DND-41 (cell line): ENCODE measurements at regions not wholly inside any gene's neighbourhood (a gene's known extent, or its start where the extent isn't known, plus 50 kb on each side); places are given as distances from the start of the nearest gene placed in this dataset.
"Not testable (repeated sequence)": the region's sequence is repeated elsewhere in the genome, so short reads cannot be mapped to it uniquely, and the experiment has no call there.

Experiments
- ATAC-seq: fragments of 200-7000 bp; cut with Tn5 transposase; 3 replicates; pipeline ENCODE4 v1.9.1; 2021; ENCODE audit warnings: low read depth; ENCODE audit not compliant: insufficient read depth
- DNase-seq: peaks from one replicate; pipeline ENCODE4 v3.0.0-alpha.2; 2020
- H2AFZ ChIP-seq: 2 replicates; pipeline ENCODE4 v1.6.0; 2012; ENCODE audit warnings: low read depth, low read length
- H3K27ac ChIP-seq: 2 replicates; pipeline ENCODE4 v1.5.1; 2012; ENCODE audit warnings: low read length, inconsistent platforms
- H3K27me3 ChIP-seq: fragments of 200-600 bp; sonication (generic); 2 replicates; pipeline ENCODE4 v1.6.0; 2012; ENCODE audit warnings: low read length, mild to moderate bottlenecking, inconsistent platforms; ENCODE audit not compliant: insufficient read depth, poor library complexity
- H3K36me3 ChIP-seq: 2 replicates; pipeline ENCODE4 v1.5.1; 2012; ENCODE audit warnings: low read length, inconsistent platforms; ENCODE audit not compliant: insufficient read depth
- H3K4me1 ChIP-seq: 2 replicates; pipeline ENCODE4 v1.5.1; 2012; ENCODE audit warnings: mild to moderate bottlenecking, low read length; ENCODE audit not compliant: insufficient read depth
- H3K4me2 ChIP-seq: 2 replicates; pipeline ENCODE4 v1.6.0; 2012; ENCODE audit warnings: mild to moderate bottlenecking, moderate library complexity, low read length, inconsistent platforms; ENCODE audit not compliant: insufficient read depth
- H3K4me3 ChIP-seq, 2 experiments: fragments of 200-600 bp in 1 of 2; shearing (Covaris generic) in 1 of 2; 2 replicates each; pipeline ENCODE4 v1.5.1; 2012 to 2016; ENCODE audit warnings: inconsistent platforms in 2 of 2, low read length in 2 of 2, mild to moderate bottlenecking in 2 of 2, low read depth in 1 of 2, moderate library complexity in 1 of 2
- H3K79me2 ChIP-seq: 2 replicates; pipeline ENCODE4 v1.6.0; 2012; ENCODE audit warnings: low read length, inconsistent platforms; ENCODE audit not compliant: insufficient read depth
- H3K9ac ChIP-seq: 2 replicates; pipeline ENCODE4 v1.6.0; 2012; ENCODE audit warnings: low read depth, mild to moderate bottlenecking, inconsistent platforms, low read length, moderate library complexity
- H3K9me3 ChIP-seq: 2 replicates; pipeline ENCODE4 v1.5.1; 2012; ENCODE audit warnings: low read length, moderate library complexity, mild to moderate bottlenecking, inconsistent platforms; ENCODE audit not compliant: insufficient read depth, severe bottlenecking
- H4K20me1 ChIP-seq: 2 replicates; pipeline ENCODE4 v1.6.0; 2012; ENCODE audit warnings: low read length; ENCODE audit not compliant: insufficient read depth
- EZH2 ChIP-seq: IDR thresholded peaks from 3 replicates; pipeline ENCODE4 v1.6.1; 2012; ENCODE audit warnings: borderline replicate concordance, low read depth, mild to moderate bottlenecking, moderate library complexity, low read length, inconsistent platforms; ENCODE audit not compliant: severe bottlenecking
- TF ChIP-seq, protein P1 (sequence below): IDR thresholded peaks from 2 replicates; pipeline ENCODE4 v1.5.1; 2012; ENCODE audit warnings: borderline replicate concordance, low read length, moderate library complexity, mild to moderate bottlenecking; ENCODE audit not compliant: poor library complexity, severe bottlenecking; ENCODE audit errors: extremely low read depth

DNA sequence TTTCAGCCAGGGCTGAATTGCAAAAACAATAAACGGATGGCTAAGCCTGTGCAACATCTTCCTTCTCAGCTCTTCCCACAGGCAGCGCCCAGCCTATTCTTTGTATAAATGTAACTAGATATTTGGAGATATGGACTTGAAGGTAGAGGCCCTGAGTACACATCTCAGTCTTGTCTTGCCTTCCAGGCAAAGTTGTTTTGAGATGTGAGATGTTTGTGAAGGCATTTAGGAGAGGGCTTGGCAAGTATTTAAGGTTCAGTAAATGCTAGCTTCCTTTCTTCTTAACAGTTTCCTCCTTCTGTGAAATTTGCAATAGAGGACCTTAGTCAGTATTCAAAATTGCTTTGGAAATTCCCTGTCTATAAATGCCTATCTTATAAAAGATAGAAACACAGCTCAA is 228.8 kb downstream of the NR2F1-AS1 start:
- no peak for TF ChIP-seq EZH2
- TF ChIP-seq, protein P1, sequence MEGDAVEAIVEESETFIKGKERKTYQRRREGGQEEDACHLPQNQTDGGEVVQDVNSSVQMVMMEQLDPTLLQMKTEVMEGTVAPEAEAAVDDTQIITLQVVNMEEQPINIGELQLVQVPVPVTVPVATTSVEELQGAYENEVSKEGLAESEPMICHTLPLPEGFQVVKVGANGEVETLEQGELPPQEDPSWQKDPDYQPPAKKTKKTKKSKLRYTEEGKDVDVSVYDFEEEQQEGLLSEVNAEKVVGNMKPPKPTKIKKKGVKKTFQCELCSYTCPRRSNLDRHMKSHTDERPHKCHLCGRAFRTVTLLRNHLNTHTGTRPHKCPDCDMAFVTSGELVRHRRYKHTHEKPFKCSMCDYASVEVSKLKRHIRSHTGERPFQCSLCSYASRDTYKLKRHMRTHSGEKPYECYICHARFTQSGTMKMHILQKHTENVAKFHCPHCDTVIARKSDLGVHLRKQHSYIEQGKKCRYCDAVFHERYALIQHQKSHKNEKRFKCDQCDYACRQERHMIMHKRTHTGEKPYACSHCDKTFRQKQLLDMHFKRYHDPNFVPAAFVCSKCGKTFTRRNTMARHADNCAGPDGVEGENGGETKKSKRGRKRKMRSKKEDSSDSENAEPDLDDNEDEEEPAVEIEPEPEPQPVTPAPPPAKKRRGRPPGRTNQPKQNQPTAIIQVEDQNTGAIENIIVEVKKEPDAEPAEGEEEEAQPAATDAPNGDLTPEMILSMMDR: no peak
- no peaks in the 10 kb centered on the region for H3K36me3 ChIP-seq
- H3K27me3 ChIP-seq: no peaks in the 10 kb centered on the region
- H3K79me2 ChIP-seq: no peaks in the 10 kb centered on the region
- no peak overlapping the region for H3K27ac ChIP-seq
- H2AFZ ChIP-seq: no peak overlapping the region
- no peaks in the 10 kb centered on the region for H3K9me3 ChIP-seq
- DNase-seq: no peak
- H3K4me2 ChIP-seq: no peak overlapping the region
- no peaks in the 10 kb centered on the region for H3K4me1 ChIP-seq
- H3K4me3 ChIP-seq: no peak overlapping the region
- H3K9ac ChIP-seq: no peak overlapping the region
- no peaks in the 10 kb centered on the region for H4K20me1 ChIP-seq
- ATAC-seq: no peak

- H3K4me1 ChIP-seq: no peaks in the 10 kb centered on the region
- H4K20me1 ChIP-seq: no peaks in the 10 kb centered on the region
- no peaks in the 10 kb centered on the region for H3K27me3 ChIP-seq
- H3K27ac ChIP-seq: no peak overlapping the region
- ATAC-seq: no peak
- H3K79me2 ChIP-seq: no peaks in the 10 kb centered on the region
- no peaks in the 10 kb centered on the region for H3K9me3 ChIP-seq
- H2AFZ ChIP-seq: no peak overlapping the region
- no peak overlapping the region for H3K4me3 ChIP-seq
- H3K4me2 ChIP-seq: no peak overlapping the region
- H3K36me3 ChIP-seq: no peaks in the 10 kb centered on the region
- DNase-seq: no peak
- TF ChIP-seq, protein P1: no peak
- TF ChIP-seq EZH2: no peak
- H3K9ac ChIP-seq: no peak overlapping the region
Observed at GRCh38 chr5:93349613-93350012, 231.4 kb downstream of the NR2F1-AS1 start.

DNA sequence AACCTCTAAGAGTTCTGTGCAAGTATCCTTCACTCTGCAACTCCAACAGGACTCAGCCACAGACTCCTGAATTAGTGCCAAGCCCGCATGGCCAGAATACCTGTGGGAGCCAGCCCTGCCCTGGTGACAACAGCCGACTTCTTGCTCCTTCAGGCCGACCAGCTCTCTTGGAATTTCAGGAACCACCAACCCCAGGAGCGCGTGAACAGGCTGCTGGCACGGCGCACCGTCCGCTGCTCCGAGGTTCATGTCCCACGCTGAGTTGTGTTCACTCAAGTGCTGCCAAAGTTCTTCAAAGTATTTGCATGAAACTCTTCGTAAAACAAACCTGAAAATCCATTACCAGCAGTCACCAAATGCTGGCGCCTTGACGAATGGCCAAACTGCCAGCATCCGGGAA is 232.8 kb downstream of the NR2F1-AS1 start:
- no peak overlapping the region for H3K27ac ChIP-seq
- no peaks in the 10 kb centered on the region for H3K36me3 ChIP-seq
- H3K4me1 ChIP-seq: no peaks in the 10 kb centered on the region
- DNase-seq (no peak), ATAC-seq (no peak)
- H3K4me2 ChIP-seq: no peak overlapping the region
- no peaks in the 10 kb centered on the region for H3K27me3 ChIP-seq
- H4K20me1 ChIP-seq: no peaks in the 10 kb centered on the region
- no peak overlapping the region for H2AFZ ChIP-seq
- TF ChIP-seq EZH2: no peak
- TF ChIP-seq, protein P1: no peak
- H3K9ac ChIP-seq: no peak overlapping the region
- no peak overlapping the region for H3K4me3 ChIP-seq
- no peaks in the 10 kb centered on the region for H3K9me3 ChIP-seq
- H3K79me2 ChIP-seq: no peaks in the 10 kb centered on the region

GRCh38 chr5:93346850-93347249 is 234.2 kb downstream of the NR2F1-AS1 start:
- H3K9ac ChIP-seq, H3K4me2 ChIP-seq, DNase-seq, ATAC-seq, H3K4me3 ChIP-seq, H3K27me3 ChIP-seq, H2AFZ ChIP-seq, H3K27ac ChIP-seq, H3K79me2 ChIP-seq, H3K36me3 ChIP-seq, H4K20me1 ChIP-seq, H3K4me1 ChIP-seq, H3K9me3 ChIP-seq: not testable (repeated sequence)
